Endothelial cell (in vitro differentiated cells): ENCODE measurements at regions not wholly inside any gene's neighbourhood (a gene's known extent, or its start where the extent isn't known, plus 50 kb on each side); places are given as distances from the start of the nearest gene placed in this dataset.

Experiments
- DNase-seq: peaks from one replicate; pipeline ENCODE4 v3.0.0; 2021; ENCODE audit warnings: low spot score
- H3K27ac Mint-ChIP-seq: one replicate; pipeline ENCODE4 v1.8.0; 2021; ENCODE audit warnings: mixed read lengths, inconsistent platforms; ENCODE audit not compliant: unreplicated experiment
- H3K27me3 Mint-ChIP-seq: one replicate; pipeline ENCODE4 v1.8.0; 2021; ENCODE audit warnings: mild to moderate bottlenecking, moderate library complexity, mixed read lengths, inconsistent platforms; ENCODE audit not compliant: unreplicated experiment
- H3K36me3 Mint-ChIP-seq: one replicate; pipeline ENCODE4 v1.8.0; 2021; ENCODE audit warnings: mild to moderate bottlenecking, low read depth, mixed read lengths, inconsistent platforms; ENCODE audit not compliant: unreplicated experiment
- H3K4me1 Mint-ChIP-seq: one replicate; pipeline ENCODE4 v1.8.0; 2021; ENCODE audit warnings: mild to moderate bottlenecking, mixed read lengths, inconsistent platforms; ENCODE audit not compliant: unreplicated experiment
- H3K4me3 Mint-ChIP-seq: one replicate; pipeline ENCODE4 v1.8.0; 2021; ENCODE audit warnings: mild to moderate bottlenecking, mixed read lengths, inconsistent platforms; ENCODE audit not compliant: unreplicated experiment
- H3K9me3 Mint-ChIP-seq: one replicate; pipeline ENCODE4 v1.8.0; 2021; ENCODE audit warnings: mixed read lengths, inconsistent platforms; ENCODE audit not compliant: unreplicated experiment
- TF ChIP-seq, protein P1 (sequence below): fragments of 200-600 bp; sonication (generic); IDR thresholded peaks from one replicate; pipeline ENCODE4 v1.5.0; 2021; ENCODE audit warnings: antibody characterized with exemption; ENCODE audit not compliant: unreplicated experiment

DNA sequence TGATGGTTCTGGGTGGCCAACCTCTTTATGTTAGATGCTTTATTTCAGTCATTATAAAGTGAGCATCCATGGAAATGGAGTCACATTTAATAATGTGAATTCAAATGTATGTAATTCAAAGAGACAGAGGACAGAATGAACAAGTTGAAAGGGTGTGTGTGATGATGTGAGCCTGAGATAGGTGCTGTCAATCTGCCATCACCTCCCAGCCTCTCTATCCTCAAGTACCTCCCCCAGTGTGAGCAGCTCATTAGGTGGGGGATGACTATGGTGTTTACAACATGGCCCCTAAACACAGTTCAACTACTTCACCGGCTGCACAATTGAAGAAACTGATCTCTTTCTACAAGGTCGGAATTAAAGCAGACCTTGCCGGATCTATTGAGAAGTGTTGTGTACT, 74.7 kb upstream of the IGFBP5 start:
- Mint-ChIP-seq H3K4me3 (no peak overlapping the region), H3K27ac (no peak overlapping the region), H3K36me3 (no peaks in the 10 kb centered on the region), H3K4me1 (peaks cover 4% of the 10 kb centered on the region), H3K27me3 (peaks cover 8% of the 10 kb centered on the region), H3K9me3 (no peaks in the 10 kb centered on the region)
- no peak for DNase-seq
- TF ChIP-seq, protein P1, sequence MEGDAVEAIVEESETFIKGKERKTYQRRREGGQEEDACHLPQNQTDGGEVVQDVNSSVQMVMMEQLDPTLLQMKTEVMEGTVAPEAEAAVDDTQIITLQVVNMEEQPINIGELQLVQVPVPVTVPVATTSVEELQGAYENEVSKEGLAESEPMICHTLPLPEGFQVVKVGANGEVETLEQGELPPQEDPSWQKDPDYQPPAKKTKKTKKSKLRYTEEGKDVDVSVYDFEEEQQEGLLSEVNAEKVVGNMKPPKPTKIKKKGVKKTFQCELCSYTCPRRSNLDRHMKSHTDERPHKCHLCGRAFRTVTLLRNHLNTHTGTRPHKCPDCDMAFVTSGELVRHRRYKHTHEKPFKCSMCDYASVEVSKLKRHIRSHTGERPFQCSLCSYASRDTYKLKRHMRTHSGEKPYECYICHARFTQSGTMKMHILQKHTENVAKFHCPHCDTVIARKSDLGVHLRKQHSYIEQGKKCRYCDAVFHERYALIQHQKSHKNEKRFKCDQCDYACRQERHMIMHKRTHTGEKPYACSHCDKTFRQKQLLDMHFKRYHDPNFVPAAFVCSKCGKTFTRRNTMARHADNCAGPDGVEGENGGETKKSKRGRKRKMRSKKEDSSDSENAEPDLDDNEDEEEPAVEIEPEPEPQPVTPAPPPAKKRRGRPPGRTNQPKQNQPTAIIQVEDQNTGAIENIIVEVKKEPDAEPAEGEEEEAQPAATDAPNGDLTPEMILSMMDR = no peak

DNA sequence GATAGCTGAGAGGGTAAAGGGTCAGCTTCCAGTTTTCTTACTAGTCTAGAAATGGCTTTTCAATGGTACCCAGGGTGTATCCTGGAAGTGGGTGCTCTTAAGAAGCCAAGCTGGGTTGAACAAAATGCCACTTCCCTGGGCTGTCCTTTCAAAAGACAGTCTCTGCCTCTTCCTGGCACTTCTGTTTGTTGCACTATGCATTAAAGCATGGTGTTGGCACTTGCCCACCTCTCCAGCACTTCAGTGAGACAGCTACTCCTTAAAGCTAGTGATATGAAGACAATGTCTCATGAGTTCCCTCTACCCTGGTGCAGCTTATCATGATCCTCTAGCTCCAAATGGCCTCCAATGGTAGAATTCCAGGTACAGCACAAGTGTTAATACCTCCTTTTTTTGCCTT, 74.3 kb upstream of the IGFBP5 start:
- no peak for DNase-seq
- Mint-ChIP-seq H3K4me1 (peaks cover 4% of the 10 kb centered on the region), H3K36me3 (no peaks in the 10 kb centered on the region), H3K4me3 (no peak overlapping the region), H3K27me3 (peaks cover 7% of the 10 kb centered on the region), H3K27ac (no peak overlapping the region), H3K9me3 (no peaks in the 10 kb centered on the region)
- TF ChIP-seq, protein P1 = no peak

DNA sequence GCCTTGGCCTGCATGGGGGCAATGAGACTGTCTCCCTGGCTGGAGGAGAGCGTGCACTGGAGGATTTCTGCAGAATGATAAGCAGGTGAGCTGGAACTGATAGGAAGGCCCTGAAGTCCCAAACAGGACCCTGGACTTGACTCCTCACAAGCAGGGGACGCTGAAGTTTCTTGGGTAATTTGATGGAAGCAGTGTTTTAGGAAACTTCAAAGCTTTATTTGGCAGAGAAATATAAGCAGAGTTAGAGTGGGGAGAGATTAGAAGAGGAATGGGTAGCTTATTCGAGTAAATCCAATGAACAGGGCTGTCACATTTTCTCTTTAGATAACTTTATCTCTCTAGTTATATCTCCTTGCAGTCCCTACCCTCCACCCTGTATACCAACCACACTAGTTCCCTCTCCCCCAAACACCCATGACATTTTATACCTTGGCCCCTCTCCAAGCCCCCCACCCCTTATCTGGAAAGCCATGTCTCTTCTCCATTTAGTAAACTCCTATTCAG, 73.6 kb upstream of the IGFBP5 start:
- Mint-ChIP-seq H3K4me1 (peaks cover 4% of the 10 kb centered on the region), H3K27ac (no peak overlapping the region), H3K27me3 (peaks cover 5% of the 10 kb centered on the region), H3K4me3 (no peak overlapping the region), H3K9me3 (no peaks in the 10 kb centered on the region), H3K36me3 (no peaks in the 10 kb centered on the region)
- TF ChIP-seq, protein P1 = no peak
- no peak for DNase-seq

DNA sequence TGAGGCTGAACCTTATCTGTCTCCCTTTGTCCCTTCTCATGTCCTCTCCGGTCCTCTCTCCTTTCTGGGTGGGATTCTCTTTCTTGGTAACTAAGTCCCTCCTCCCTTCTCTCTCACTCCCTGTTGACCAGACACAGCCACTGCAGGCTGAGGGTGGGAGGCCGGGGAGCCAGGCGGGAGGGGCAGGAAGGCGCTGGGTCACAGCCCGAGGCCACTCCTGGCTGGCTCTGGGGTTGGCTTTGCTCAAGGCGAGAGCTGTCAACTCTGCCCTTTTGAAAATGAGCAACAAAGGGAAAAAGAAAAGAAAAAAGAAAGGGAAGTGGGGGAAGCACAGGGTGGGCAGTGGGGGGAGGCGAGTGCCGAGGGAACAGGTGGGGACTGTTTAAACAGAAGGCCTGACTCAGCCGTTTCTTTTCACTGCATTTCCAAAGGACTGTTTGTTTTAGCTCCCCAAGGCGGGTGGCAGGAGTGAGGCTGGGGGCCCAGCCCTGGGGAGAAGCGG, 70.5 kb upstream of the IGFBP5 start:
- TF ChIP-seq, protein P1 = no peak
- Mint-ChIP-seq H3K4me3 (no peak overlapping the region), H3K27ac (no peak overlapping the region), H3K27me3 (peaks cover 6% of the 10 kb centered on the region), H3K36me3 (no peaks in the 10 kb centered on the region), H3K4me1 (peaks cover 4% of the 10 kb centered on the region), H3K9me3 (no peaks in the 10 kb centered on the region)
- DNase-seq = peak; percentile 24

DNA sequence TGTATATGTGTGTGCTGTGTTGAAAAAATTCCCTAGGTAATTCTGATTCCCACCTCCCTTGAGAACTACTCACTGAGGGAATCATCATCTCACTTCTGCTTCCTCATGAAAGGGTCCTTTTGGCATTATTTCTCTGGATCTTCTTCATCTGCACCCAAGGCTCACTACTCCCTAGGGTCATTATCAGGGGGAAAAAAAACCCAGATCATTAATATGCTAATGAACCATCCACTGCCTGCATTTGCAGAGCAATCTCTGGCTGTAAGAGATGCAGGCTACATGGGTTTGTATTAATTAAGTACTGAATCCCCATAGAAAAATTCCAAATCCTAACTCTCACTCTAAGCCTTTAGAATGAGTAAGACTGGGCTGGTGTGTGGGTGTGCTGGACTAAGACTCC, 68.0 kb upstream of the IGFBP5 start:
- H3K9me3 Mint-ChIP-seq = no peaks in the 10 kb centered on the region
- TF ChIP-seq, protein P1 = no peak
- peaks cover 4% of the 10 kb centered on the region for H3K4me1 Mint-ChIP-seq
- no peak overlapping the region for H3K27ac Mint-ChIP-seq
- DNase-seq = no peak
- no peak overlapping the region for H3K4me3 Mint-ChIP-seq
- peaks cover 2% of the 10 kb centered on the region for H3K27me3 Mint-ChIP-seq
- H3K36me3 Mint-ChIP-seq = no peaks in the 10 kb centered on the region
